PC-9 (cell line): ENCODE measurements at regions not wholly inside any gene's neighbourhood (a gene's known extent, or its start where the extent isn't known, plus 50 kb on each side); places are given as distances from the start of the nearest gene placed in this dataset.

Source experiments
- BruUV-seq: library from RNA; stranded (reverse); fragments of 400-500 nt; replicated peaks from 2 replicates; lab custom pipeline; 2021; lab: Mats Ljungman, UMichigan
- CTCF ChIA-PET: fragments of 300-600 bp; sonication (Branson Sonifier 250); formaldehyde crosslinking; loops from one replicate; lab custom pipeline; 2022; ENCODE audit warnings: antibody characterized with exemption; lab: Charles Lee
- POLR2A ChIA-PET: fragments of 300-600 bp; sonication (Branson Sonifier 250); formaldehyde crosslinking; loops from one replicate; lab custom pipeline; 2022; ENCODE audit warnings: antibody characterized with exemption; ENCODE audit not compliant: unreplicated experiment; lab: Charles Lee
- DNase-seq, 2 experiments: peaks; one replicate each; pipeline versions ENCODE4 v3.0.0 to v3.0.0-alpha.2; 2015 to 2022; ENCODE audit warnings: mixed read lengths in 1 of 2
- H2AFZ ChIP-seq: fragments of 200-600 bp; sonication (generic); 2 replicates; pipeline ENCODE4 v1.8.1; 2017; ENCODE audit warnings: antibody characterized with exemption
- H3F3A ChIP-seq: fragments of 200-600 bp; sonication (generic); 2 replicates; pipeline ENCODE4 v1.8.1; 2017; ENCODE audit warnings: antibody characterized with exemption, mild to moderate bottlenecking, low read depth; ENCODE audit not compliant: insufficient read depth
- H3K27ac ChIP-seq: fragments of 200-600 bp; sonication (generic); 2 replicates; pipeline ENCODE4 v1.6.1; 2016; ENCODE audit warnings: mixed run types
- H3K27me3 ChIP-seq: fragments of 200-600 bp; sonication (generic); 2 replicates; pipeline ENCODE4 v1.6.1; 2016; ENCODE audit warnings: low read depth, mixed run types; ENCODE audit not compliant: insufficient read depth
- H3K36me3 ChIP-seq: fragments of 200-600 bp; sonication (generic); 2 replicates; pipeline ENCODE4 v1.6.1; 2016; ENCODE audit warnings: low read depth, mixed run types
- H3K4me1 ChIP-seq: fragments of 200-600 bp; sonication (generic); replicated peaks from 2 replicates; pipeline ENCODE4 v1.6.1; 2016; ENCODE audit warnings: mixed run types; ENCODE audit not compliant: insufficient read depth
- H3K4me2 ChIP-seq: fragments of 200-600 bp; sonication (generic); 2 replicates; pipeline ENCODE4 v1.6.1; 2017; ENCODE audit warnings: mixed run types
- H3K4me3 ChIP-seq: fragments of 200-600 bp; sonication (generic); 2 replicates; pipeline ENCODE4 v1.6.1; 2016; ENCODE audit warnings: mixed run types
- H3K79me2 ChIP-seq: fragments of 200-600 bp; sonication (generic); 2 replicates; pipeline ENCODE4 v1.6.1; 2017; ENCODE audit warnings: low read depth, mixed run types
- H3K9me2 ChIP-seq: fragments of 200-600 bp; sonication (generic); 2 replicates; pipeline ENCODE4 v1.8.1; 2017; ENCODE audit warnings: mild to moderate bottlenecking; ENCODE audit not compliant: insufficient read depth
- H3K9me3 ChIP-seq: fragments of 200-600 bp; sonication (generic); 2 replicates; pipeline ENCODE4 v1.8.1; 2016; ENCODE audit warnings: low read depth; ENCODE audit not compliant: insufficient read depth
- H4K20me1 ChIP-seq: fragments of 200-600 bp; sonication (generic); 2 replicates; pipeline ENCODE4 v1.8.1; 2017; ENCODE audit not compliant: insufficient read depth
- CTCF ChIP-seq: fragments of 200-600 bp; sonication (generic); conservative IDR thresholded peaks from 2 replicates; pipeline ENCODE4 v1.6.1; 2017; ENCODE audit warnings: mixed run types, antibody characterized with exemption, mild to moderate bottlenecking, moderate library complexity
- EZH2 ChIP-seq: fragments of 200-600 bp; sonication (generic); IDR thresholded peaks from 2 replicates; pipeline ENCODE4 v1.8.0; 2017; ENCODE audit warnings: antibody characterized with exemption, low read depth
- intact Hi-C: fragments of 100-400 bp; cut with micrococcal nuclease; formaldehyde crosslinking; loops from one replicate; pipeline ENCODE4 v1.10.0; 2022; ENCODE audit not compliant: unreplicated experiment

GRCh38 chr12:83388551-83388950 is 701.8 kb downstream of the TMTC2 start:
- Histone ChIP-seq H3K79me2 (no peaks in the 10 kb centered on the region), H3K4me1 (no peaks in the 10 kb centered on the region), H3K36me3 (no peaks in the 10 kb centered on the region), H3K27me3 (no peaks in the 10 kb centered on the region), H4K20me1 (no peaks in the 10 kb centered on the region), H3K9me2 (no peaks in the 10 kb centered on the region), H3K4me2 (no peak overlapping the region), H3K9me3 (no peaks in the 10 kb centered on the region), H2AFZ (no peak overlapping the region), H3K4me3 (no peak overlapping the region), H3F3A (no peaks in the 10 kb centered on the region), H3K27ac (no peak overlapping the region)
- no TSS peak for BruUV-seq
- POLR2A ChIA-PET, result no interaction called here
- no peak for DNase-seq
- CTCF ChIA-PET, result no interaction called here
- intact Hi-C loops, result no loop called here
- TF ChIP-seq EZH2 (no peak), CTCF (no peak)

GRCh38 chr12:83386527-83387264 is 700.0 kb downstream of the TMTC2 start:
- H2AFZ ChIP-seq, result no peak overlapping the region
- POLR2A ChIA-PET, result no interaction called here
- CTCF ChIA-PET, result no interaction called here

GRCh38 chr12:83378186-83378727 is 691.6 kb downstream of the TMTC2 start:
- Histone ChIP-seq H3F3A (no peaks in the 10 kb centered on the region), H3K27me3 (no peaks in the 10 kb centered on the region), H3K4me3 (no peak overlapping the region), H4K20me1 (no peaks in the 10 kb centered on the region), H3K36me3 (no peaks in the 10 kb centered on the region), H3K4me2 (no peak overlapping the region), H3K4me1 (no peaks in the 10 kb centered on the region), H3K79me2 (no peaks in the 10 kb centered on the region), H2AFZ (no peak overlapping the region), H3K9me2 (no peaks in the 10 kb centered on the region), H3K9me3 (no peaks in the 10 kb centered on the region), H3K27ac (no peak overlapping the region)
- ChIA-PET POLR2A (no interaction called here), CTCF (no interaction called here)
- intact Hi-C loops, result no loop called here
- TF ChIP-seq CTCF (no peak), EZH2 (no peak)
- DNase-seq, result no peak
- no TSS peak for BruUV-seq

More at GRCh38 chr12:83386527-83387264, 700.0 kb downstream of the TMTC2 start:
- no peaks in the 10 kb centered on the region for H3K9me2 ChIP-seq
- DNase-seq, result no peak
- no peak overlapping the region for H3K4me2 ChIP-seq
- intact Hi-C loops, result no loop called here
- no peaks in the 10 kb centered on the region for H3F3A ChIP-seq
- no peaks in the 10 kb centered on the region for H4K20me1 ChIP-seq
- no peaks in the 10 kb centered on the region for H3K4me1 ChIP-seq
- TF ChIP-seq EZH2 (no peak), CTCF (no peak)
- no peaks in the 10 kb centered on the region for H3K9me3 ChIP-seq
- no peaks in the 10 kb centered on the region for H3K79me2 ChIP-seq
- no peak overlapping the region for H3K4me3 ChIP-seq
- H3K36me3 ChIP-seq, result no peaks in the 10 kb centered on the region
- no TSS peak for BruUV-seq
- H3K27ac ChIP-seq, result no peak overlapping the region
- no peaks in the 10 kb centered on the region for H3K27me3 ChIP-seq
